ENCODE measurements at regions not wholly inside any gene's neighbourhood (a gene's known extent, or its start where the extent isn't known, plus 50 kb on each side); places are given as distances from the start of the nearest gene placed in this dataset.

DNA sequence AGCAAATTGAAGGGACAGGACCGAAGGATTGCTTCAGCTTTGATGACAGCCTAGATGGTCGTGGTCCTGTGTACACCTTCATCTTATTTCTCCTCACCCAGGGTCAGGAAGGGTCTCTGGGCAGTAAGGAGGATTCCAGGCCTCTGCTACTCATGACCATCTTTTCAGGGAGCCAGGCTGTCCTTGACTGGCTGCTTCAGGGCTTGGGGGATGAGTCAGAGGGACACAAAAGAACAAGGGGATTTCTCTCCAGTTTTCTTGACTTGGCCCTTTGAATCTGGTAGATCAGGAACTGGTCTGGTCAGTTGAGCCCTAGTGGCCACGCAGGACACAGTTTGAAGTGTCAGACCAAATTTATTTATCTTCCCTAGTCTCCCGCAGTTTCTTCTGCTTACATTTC lies 402.1 kb upstream of the CHD6 start:
- no peak for DNase-seq

DNA sequence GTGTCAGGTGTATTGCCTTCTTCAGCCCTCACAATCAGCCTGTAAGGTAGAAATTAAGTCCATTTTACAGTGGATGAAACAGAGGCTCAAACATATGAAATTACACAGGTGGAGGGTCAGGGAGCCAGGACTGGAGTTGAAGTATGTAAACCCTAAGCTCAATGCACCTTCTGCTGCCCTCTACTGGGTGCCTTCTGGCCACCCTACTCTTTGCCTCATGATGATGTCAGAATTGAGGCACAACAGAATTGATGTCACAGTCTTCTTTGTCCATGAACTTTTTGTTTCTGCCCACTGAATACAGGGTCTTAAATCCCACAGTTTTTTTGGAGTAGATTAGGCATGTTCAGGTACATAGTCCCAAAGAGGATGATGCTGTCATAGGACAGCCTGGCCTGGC lies 400.8 kb upstream of the CHD6 start:
- DNase-seq = no peak

DNA sequence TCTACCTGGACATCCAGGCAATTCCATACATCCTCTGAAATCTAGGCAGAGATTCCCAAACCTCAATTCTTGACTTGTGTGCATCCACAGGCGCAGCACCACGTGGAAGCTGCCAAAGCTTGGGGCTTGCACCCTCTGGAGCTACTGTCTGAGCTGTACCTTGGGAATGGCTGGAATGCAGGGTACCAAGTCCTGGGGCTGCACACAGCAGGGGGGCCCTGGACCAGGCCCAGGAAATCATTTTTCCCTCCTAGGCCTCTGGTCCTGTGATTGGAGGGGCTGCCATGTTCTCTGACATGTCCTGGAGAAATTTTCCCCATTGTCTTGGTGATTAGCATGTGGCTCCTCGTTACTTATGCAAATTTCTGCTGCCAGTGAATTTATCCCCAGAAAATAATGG lies 391.9 kb upstream of the CHD6 start:
- DNase-seq = no peak

DNA sequence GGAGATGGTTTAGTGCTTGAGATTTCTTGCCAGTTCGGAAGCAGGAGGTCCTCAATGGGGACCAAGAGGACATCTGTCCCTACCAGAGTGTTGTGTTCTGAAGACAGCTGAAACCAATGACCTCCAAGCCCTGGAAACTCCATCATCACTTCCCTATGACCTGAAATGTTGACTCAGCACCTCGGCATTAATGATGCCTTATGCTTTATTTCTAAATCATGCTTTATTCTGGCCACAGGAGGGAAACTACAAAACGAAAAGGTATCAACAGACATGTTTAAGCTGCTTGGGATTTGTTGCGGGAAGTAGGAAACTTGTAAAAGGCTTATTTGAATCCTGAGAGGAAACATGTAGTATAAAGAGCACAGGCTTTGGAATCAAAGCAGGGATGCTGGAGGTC lies 389.1 kb upstream of the CHD6 start:
- DNase-seq = no peak

DNA sequence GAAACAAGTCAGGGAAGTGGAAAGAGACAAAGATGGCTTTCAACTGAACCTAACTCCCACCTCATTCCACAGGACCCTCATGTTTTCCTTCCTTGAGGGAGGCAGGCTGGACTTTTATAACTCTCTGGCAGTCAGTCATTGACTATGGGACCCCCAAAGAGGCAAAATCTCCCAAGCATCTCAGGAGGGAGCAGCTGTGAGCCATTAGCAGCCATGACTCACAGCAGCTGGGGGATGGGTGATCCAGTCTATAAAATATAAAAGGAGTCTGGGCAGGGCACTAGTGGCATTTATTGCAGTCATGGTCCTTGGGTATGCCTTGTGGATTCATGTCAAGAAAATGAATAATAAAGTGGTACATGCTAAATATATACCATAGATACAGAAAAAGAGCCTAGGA lies 387.0 kb upstream of the CHD6 start:
- DNase-seq = no peak

DNA sequence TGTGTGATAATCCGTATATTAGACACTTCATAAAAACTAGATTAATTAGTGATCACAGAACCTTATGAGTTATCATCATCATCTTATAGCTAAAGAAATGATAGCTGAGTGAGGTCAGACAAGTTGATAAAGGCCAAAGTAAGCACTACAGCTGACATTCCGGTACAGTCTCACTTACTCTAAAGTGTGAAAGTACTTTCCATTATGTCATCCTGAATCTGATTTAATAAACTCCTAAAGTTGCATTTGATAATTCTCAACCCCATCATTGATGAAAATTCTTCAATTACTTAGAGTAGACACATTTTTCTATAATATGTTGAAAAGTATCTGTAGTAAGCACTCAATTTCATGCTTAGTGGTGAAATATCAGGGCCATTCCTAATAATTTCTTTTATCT lies 385.2 kb upstream of the CHD6 start:
- DNase-seq = no peak

DNA sequence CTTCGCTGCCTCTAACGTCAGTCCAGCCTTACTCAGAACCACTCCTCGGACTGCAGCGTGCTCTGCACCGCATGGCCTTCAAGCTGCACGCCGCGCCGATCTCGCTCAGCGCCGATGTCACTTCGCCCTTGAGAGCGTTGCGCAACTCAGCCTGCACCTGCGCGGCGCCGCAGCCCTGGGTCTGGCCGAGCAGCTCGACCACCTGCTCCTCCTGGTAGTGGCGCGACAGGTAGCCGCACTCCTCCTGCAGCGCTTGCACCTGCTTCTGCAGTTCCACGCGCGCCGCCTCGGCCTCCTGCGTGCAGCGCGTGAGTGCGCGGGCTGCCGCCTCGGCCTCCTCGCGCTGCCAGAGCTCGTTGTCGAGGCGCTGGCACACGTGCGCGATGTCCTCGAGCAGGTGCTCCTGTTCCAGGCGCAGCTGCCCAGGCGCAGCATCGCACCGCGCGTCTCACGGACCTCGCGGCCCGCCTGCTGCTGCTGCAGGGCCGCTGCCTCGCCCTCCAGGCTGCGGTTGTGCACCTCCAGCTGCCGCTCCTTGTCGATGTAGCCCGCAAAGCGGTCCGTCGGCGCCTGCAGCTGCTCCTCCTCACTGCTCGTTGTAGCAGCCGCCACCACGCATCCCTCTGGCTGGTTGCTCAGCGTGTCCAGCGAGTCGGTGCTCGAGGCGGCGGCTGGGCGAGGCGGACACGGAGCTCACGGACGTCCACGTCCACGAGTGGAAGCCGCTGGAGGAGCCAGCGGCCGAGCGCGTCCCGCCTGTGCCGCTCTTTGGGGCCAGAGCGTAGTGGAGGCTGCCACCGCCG lies 380.6 kb upstream of the CHD6 start:
- DNase-seq = no peak

DNA sequence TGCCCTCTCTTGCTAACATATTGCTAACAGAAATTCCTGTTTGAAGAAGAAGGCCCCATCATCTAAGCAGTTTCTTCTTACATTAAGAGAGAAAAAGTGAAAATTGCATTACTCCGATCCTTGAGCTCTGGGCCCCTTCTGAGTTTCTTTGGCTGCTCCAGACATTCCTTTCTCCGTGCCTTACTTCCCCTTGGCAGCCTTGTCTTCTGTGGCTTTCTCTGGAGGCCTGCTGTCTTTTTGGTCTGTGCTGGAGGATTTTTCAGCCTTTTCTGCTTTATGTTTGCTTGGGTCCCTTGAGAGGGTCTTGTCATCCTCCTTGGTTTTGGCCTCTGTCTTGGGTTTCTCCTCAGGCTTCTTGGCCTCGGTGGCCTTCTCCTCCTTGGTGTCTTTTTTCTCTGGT lies 378.8 kb upstream of the CHD6 start:
- DNase-seq = no peak

DNA sequence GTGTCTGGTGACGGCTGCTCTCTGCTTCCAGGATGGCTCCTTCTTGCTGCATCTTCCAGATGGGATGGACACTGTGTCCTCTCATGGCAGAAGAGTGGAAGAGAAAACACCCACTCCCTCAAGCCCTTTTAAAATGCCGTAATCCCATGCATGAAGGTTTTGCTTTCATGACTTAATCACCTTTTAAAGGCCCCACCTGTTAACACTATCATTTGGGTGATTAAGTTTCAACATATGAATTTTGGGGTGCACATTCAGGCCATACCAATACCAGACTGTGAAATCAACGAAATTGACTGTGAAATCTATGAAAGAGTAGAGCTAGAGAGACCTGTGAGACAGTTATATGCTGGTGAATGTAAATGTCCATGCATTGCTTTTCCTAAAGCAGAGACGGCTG lies 374.3 kb upstream of the CHD6 start:
- no peak for DNase-seq

DNA sequence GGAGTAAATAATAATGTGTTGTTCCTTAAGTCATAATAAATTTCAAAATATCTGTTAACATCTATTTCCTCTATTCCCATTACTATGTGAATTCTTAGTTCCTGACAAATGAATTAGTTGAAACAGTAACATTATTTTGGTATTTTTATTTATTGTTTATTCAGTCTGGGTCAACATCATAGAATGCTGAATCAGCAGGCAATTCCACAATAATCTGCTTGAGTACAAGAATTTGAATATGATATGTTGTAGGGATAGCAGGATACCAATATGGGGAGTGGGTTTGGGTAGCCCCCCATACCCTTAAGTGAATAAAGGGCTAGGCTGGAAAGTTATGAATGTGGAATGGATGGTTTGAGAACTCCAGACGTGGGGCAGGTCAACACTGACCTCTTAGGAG lies 373.2 kb upstream of the CHD6 start:
- no peak for DNase-seq

DNA sequence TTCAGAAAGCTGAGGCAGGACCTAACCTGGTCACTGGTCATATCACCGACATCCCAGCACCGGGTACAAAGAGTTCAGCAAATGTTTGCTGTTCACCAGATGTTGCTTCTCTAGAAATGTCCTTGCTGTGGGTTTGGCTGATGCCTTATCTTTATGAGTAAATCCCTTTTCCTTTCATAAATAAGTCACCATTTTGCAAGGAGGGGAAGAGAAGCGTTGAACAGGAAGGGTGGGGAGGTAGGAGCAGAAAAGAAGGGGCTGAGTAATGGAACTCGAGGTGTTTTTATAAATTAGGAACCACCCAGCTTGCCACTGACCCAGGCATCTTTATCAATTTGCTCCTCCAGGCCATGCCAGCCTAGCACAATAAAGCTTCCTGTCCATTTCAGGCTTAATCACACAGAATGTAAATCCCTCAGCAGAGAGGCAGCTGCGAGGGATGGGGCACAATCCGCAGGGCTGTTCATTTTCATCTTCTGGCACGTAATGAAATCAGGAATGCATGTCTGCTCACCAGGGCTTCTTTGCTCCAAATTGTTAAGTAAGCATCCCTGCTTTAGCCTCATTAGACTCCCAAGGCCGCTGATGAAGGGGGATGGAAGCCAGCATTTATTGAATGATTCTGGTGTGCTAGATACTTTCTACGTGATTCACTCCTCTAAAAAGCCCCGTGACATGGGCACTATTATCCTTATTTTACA lies 371.9 kb upstream of the CHD6 start:
- no peak for DNase-seq

DNA sequence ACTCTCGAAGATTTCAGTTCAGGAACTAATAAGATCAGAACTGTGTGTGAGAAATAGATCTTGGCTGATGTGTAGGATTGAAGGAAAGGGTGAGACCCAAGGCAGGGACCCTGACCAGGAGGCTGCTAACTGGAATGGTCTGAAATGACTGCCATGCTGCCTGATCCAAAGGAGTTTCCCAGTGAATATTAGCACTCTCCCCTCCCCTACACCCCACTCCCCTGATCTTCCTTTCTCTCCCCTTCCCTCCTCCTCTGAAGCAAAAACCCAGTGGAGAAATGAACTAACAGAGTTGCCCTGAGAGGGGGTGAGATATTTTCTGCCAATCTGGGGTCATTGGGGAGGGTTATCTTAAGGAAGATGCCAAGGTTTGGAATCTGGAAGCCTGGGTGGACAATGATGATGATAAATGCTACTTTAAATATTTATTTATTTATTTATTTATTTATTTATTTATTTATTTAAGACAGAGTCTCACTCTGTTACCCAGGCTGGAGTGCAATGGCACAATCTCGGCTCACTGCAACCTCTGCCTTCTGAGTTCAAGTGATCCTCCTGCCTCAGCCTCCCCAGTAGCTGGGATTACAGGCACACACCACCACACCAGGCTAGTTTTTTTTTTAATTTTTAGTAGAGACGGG lies 371.0 kb upstream of the CHD6 start:
- DNase-seq = no peak

DNA sequence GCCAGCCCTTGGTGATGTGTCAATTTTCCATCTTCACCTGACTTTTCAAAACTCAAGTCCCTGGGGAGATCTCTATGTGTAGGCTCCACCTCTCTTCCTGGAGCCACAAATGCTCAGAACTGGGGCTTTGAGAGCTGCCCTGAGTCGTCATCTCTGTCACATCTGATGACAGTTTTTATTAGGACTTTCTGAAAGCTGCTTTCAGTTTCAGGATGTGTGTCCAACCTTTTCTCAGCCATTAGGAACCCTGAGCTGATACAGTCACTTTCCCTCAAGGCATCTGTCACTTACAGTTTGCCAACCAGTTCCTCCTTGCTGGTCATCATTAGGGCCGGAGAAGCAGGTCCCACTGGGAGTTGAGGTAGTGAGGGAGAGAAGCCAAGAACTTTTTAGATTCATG lies 365.9 kb upstream of the CHD6 start:
- DNase-seq = no peak

DNA sequence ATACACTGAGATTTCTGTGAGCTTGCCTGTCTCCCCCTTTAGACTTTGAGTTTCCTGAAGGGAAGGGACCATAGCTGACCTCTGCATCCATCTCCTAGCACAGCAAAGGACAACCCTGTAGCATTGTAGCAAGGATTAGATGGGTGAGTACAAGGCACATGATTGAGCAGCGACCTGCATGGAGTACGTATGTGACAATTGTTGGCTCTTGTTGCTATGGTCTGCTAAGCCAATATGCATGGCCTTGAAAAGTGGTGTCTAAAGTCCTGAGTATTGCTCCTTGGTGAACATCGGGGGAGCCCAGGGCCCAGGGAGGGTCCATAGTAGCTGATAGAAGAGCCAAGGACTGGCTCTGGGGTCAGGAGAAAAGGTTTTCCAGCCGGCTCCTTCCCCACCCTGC lies 365.0 kb upstream of the CHD6 start:
- no peak for DNase-seq

DNA sequence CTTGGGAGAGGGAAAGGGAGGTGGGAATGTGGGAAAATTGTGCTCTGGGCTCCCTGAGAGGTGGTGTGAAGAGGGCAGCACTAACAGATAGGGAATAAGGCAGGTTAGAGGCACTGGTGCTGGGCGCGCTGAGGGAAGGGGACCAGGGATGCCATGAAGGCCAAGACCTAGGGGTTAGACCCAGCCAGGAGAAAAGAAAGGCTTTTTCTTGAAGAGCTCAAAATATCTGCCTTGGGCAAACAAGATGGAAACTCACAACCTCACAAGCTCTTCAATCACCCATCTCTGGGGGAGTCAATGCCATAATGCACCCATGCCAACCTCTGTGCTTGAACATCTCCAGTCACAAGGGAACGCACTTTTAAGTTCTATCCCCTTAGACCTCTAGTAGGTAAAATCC lies 363.6 kb upstream of the CHD6 start:
- no peak for DNase-seq

DNA sequence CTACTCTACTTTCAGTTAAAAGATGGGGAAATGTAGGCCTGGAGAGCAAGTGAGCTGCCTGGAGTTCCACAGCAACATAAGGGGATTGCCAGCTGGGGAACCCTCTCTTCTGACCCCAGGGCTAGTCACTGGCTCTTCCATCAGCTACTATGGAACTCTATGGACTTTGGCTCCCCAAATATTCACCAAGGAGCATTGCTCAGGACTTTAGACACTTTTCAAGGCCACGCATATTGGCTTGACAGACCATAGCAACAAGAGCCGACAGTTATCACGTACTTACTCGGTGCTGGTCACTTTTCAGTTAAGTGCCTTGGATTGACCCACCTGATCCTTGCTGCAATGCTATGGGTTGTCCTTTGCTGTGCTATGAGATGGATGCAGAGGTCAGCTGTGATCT lies 360.7 kb upstream of the CHD6 start:
- DNase-seq = no peak

DNA sequence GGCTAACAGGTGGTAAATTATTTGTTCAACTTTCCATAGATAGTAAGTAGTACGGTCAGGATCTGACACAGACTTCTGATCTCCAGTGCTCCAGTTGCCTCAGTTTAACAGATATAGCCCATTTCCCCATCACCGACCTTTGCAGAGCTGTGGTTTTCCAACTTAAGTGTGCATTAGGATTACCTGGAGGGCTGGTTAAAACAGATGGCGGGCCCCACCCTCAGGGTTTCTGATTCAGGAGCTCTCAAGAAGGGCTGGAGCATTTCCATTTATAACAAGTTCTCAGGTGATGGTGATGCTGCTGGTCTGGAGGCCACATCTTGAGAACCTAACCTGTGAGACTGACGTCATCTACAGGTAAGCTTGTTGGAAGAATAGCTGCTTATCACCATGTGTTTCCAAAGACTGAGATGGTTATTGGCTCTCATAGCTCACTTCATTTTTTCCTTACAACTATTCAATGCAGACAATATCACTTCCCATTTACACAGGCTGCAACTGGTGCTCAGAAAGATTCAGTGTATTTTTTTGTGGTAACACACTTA lies 360.1 kb upstream of the CHD6 start:
- no peak for DNase-seq

DNA sequence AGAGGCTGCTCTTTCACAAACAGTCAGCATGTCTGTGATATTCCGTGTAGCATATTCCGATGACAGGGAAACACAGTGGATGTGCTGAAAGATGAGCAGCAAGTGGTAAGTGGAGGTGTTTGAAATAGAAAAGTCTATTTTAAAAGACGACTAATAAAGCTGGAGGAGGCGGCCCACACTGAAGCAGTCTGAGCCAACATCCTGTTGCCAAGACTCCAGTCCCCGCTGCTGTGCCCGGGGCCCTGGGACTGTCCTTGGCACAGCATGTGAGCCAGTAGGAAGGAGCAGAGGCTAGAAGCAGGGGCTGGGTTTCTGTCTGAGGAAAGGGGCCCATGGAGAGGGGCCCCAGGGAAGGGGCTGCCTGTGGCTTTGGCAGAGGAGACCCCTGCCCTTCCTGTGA lies 351.5 kb upstream of the CHD6 start:
- DNase-seq = peak in 21 of 51 donors; percentile 1 to 39 (median 12)

DNA sequence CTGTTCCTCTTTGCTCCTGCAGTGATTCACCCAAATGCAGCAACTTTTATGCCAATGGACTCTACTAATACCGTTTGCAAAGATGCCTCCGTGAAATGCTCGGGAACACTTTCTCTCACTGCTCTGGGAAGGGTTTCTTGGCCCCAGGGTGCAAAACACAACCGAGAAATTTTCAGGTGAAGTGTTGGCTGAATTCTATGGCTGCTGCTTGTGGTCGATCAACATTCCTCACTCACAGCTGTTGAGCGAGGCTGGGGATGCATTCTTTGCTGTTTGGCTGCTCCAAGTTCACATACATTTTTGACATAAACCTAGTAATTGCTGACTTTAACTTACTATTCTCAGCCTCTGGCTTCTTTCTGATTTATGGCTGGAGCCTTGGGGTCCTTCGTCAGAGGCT lies 342.0 kb upstream of the CHD6 start:
- no peak for DNase-seq

DNA sequence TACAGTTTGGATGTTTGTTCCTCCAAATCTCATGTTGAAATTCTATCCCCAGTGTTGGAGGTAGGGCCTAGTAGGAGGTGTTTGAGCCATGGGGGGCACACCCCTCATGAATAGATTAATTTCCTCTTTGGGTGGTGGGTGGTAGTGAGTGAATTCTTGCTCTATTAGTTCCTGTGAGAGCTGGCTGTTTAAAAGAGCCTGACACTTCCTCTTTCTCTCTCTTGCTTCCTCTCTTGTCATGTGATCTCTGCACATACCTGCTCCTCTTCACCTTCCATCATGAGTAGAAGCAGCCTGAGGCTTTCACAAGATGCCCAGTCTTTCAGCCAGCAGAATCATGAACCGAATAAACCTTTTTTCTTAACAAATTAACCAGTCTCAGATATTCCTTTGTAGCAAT lies 340.2 kb upstream of the CHD6 start:
- no peak for DNase-seq

DNA sequence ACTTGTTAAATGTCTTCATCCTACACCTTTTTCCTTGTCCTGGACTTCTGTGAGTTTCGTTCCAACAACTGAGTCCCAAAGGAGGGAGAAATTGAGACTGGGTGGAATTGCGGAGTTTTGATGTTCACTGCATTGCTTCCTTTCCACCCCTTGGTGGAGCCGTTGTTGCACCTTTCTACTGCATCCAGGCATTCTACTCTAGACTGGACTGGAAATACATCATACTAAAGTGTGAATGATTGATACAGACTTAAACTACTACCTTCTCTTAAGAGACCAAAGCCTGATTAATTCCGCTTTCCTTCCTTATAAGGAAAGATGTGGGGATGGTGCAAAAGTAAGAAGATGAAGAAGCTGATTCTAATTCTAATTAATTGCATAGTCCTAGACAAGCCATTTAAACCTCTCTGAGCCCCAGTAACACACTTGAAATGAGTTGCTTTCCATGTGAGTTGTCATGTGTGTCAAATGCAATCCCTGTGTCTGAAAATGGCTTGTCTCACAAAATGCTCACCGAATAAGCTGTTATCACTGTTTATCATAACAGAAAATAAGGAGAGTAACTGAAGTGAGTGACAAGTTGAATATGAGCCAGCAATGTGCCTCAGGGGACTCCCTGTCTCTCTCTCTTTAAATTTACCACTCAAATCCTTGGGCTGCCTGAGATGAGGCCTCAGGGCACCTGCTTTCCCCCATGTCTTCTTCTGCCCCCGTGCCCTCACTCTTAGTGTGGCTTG lies 338.3 kb upstream of the CHD6 start:
- no peak for DNase-seq

DNA sequence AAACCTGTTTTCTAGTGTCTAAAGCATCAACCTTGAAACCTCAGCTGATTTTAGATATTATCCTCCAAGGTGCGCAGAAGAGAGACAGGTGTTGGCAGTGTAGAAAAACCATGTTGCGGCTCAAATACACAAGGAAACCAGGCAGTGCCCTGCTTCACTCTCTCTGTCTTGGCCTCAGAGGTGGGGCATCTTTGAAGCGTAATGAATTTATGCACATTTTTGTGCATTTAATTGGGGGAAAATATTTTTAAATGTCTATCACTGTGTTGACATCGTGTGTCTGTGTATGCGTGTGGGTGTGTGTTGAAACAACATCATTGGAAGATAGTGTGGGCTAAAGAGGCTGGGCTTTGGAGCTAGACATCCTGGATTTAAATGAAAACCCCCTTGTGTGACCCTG lies 334.0 kb upstream of the CHD6 start:
- DNase-seq = no peak
